ENCODE measurements at regions not wholly inside any gene's neighbourhood (a gene's known extent, or its start where the extent isn't known, plus 50 kb on each side); places are given as distances from the start of the nearest gene placed in this dataset.
"Not testable (repeated sequence)": the region's sequence is repeated elsewhere in the genome, so short reads cannot be mapped to it uniquely, and the experiment has no call there.

DNA sequence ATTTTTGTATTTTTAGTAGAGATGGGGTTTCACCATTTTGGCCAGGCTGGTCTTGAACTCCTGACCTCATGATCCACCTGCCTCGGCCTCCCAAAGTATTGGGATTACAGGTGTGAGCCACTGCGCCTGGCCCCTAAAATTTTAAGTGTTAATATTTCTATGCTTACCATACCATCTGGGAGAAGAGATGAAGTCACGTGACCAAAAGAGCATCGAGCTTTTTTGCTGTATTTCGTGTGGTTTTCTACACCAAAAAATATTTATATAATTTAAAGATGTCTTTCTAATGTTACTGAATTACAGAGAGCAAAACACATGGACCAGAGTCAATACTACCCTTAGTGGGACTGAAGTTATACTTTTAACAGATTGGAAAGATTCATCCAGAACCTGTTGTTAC, 400.9 kb downstream of the SOCS6 start:
- H3K9ac ChIP-seq (ENCODE audit: low read depth, low read length); H3K4me3 ChIP-seq (ENCODE audit: low read depth, low read length); H3K27me3 ChIP-seq (ENCODE audit: control insufficient read depth, insufficient read depth, low read length); H3K27ac ChIP-seq (ENCODE audit: low read depth, low read length); H3K36me3 ChIP-seq (ENCODE audit: control insufficient read depth, insufficient read depth, low read length); H3K9me3 ChIP-seq (ENCODE audit: control insufficient read depth, insufficient read depth, low read length): not testable (repeated sequence)
- peaks cover 13% of the 10 kb centered on the region for H3K4me1 ChIP-seq (ENCODE audit: control insufficient read depth, insufficient read depth, low read length)

DNA sequence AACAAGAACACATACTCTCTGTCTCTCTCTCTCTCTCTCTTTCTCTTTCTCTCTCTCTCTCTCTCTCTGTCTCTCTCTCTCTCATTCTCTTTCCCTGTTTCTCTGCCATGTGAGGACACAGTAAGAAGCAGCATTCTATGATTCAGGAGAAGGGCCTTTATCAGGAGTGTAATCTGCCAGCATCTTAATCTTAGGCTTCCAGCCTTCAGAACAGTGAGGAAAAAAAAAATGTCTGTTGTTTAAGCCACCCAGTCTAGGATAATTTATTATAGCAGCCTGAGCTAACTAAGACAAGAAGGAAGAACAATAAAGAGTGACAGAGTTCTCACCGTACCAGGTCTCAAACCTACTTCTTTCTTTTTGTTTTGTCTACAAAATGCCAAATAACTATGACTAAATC, 399.4 kb downstream of the SOCS6 start:
- H3K9me3 ChIP-seq (ENCODE audit: control insufficient read depth, insufficient read depth, low read length) = no peaks in the 10 kb centered on the region
- H3K36me3 ChIP-seq (ENCODE audit: control insufficient read depth, insufficient read depth, low read length) = no peaks in the 10 kb centered on the region
- H3K27me3 ChIP-seq (ENCODE audit: control insufficient read depth, insufficient read depth, low read length) = no peaks in the 10 kb centered on the region
- 0 out of 2 replicates have a peak, but pooled peaks cover 3% of the 10 kb centered on the region for H3K4me1 ChIP-seq (ENCODE audit: control insufficient read depth, insufficient read depth, low read length)
- H3K4me3 ChIP-seq (ENCODE audit: low read depth, low read length) = no peak overlapping the region
- H3K9ac ChIP-seq (ENCODE audit: low read depth, low read length) = no peak overlapping the region
- H3K27ac ChIP-seq (ENCODE audit: low read depth, low read length) = no peak overlapping the region

DNA sequence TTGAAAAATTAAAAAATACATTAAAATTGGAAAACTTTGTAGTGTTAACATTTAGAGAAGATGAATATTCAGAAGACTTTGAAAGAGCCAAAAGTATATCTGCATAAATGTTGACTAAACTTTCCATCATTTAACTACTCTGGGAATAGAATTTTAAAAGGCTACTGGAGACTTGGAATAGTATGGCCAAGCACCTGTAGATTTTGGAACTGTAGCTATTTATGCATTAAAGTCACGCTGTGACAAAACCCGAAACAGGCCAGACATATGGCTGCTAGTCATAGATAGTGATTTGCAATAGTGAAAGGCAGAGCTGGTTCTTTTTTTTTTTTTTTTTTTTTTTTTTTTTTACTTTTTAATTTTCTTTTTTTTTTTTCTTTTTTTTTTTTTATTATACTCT, 396.0 kb downstream of the SOCS6 start:
- no peaks in the 10 kb centered on the region for H3K9me3 ChIP-seq (ENCODE audit: control insufficient read depth, insufficient read depth, low read length)
- no peaks in the 10 kb centered on the region for H3K4me1 ChIP-seq (ENCODE audit: control insufficient read depth, insufficient read depth, low read length)
- H3K4me3 ChIP-seq (ENCODE audit: low read depth, low read length) = no peak overlapping the region
- H3K27me3 ChIP-seq (ENCODE audit: control insufficient read depth, insufficient read depth, low read length) = no peaks in the 10 kb centered on the region
- no peak overlapping the region for H3K27ac ChIP-seq (ENCODE audit: low read depth, low read length)
- H3K36me3 ChIP-seq (ENCODE audit: control insufficient read depth, insufficient read depth, low read length) = no peaks in the 10 kb centered on the region
- no peak overlapping the region for H3K9ac ChIP-seq (ENCODE audit: low read depth, low read length)

DNA sequence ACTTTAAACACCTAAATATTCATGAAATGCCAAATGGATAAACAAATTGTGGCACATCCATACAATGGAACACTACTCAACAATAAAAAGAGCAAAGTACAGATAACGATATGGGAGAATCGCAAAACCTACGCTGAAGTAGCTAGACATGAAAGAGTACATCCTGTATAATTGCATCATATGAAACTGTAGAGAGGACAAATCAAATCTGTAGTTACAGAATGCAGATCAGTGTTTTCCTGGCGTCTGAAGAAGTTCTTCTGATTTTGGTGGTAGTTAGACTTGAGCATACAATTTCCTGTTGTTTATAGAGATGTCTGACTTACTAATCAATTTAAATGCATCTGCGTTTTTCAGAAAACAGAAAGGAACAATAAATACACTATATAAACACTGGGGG, 394.4 kb downstream of the SOCS6 start:
- H3K27me3 ChIP-seq (ENCODE audit: control insufficient read depth, insufficient read depth, low read length) = no peaks in the 10 kb centered on the region
- H3K9me3 ChIP-seq (ENCODE audit: control insufficient read depth, insufficient read depth, low read length) = no peaks in the 10 kb centered on the region
- H3K4me1 ChIP-seq (ENCODE audit: control insufficient read depth, insufficient read depth, low read length) = no peaks in the 10 kb centered on the region
- no peak overlapping the region for H3K4me3 ChIP-seq (ENCODE audit: low read depth, low read length)
- H3K36me3 ChIP-seq (ENCODE audit: control insufficient read depth, insufficient read depth, low read length) = no peaks in the 10 kb centered on the region
- no peak overlapping the region for H3K27ac ChIP-seq (ENCODE audit: low read depth, low read length)
- no peak overlapping the region for H3K9ac ChIP-seq (ENCODE audit: low read depth, low read length)

DNA sequence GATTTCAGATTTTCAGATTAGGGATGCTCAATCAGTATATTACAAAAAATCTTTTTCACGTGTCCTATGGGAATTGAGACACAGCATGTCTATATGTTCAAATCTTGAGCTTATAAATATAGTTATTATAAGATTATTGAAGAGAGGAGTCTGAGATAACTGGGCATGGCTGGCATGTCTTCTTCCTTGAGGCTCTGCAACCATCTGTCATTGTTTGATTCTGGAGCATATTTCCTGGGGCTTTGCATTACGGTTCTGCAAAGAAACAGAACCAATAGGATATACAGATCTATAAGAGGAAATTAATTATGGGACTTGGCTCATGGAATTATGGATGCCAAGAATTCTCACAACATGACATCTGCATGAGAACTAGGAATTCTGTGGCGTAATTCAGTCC, 386.1 kb downstream of the SOCS6 start:
- no peak overlapping the region for H3K9ac ChIP-seq (ENCODE audit: low read depth, low read length)
- H3K27me3 ChIP-seq (ENCODE audit: control insufficient read depth, insufficient read depth, low read length) = no peaks in the 10 kb centered on the region
- no peaks in the 10 kb centered on the region for H3K36me3 ChIP-seq (ENCODE audit: control insufficient read depth, insufficient read depth, low read length)
- H3K27ac ChIP-seq (ENCODE audit: low read depth, low read length) = no peak overlapping the region
- no peaks in the 10 kb centered on the region for H3K4me1 ChIP-seq (ENCODE audit: control insufficient read depth, insufficient read depth, low read length)
- H3K9me3 ChIP-seq (ENCODE audit: control insufficient read depth, insufficient read depth, low read length) = peaks cover 3% of the 10 kb centered on the region; the same call in 1 of the 2 replicates
- H3K4me3 ChIP-seq (ENCODE audit: low read depth, low read length) = no peak overlapping the region

DNA sequence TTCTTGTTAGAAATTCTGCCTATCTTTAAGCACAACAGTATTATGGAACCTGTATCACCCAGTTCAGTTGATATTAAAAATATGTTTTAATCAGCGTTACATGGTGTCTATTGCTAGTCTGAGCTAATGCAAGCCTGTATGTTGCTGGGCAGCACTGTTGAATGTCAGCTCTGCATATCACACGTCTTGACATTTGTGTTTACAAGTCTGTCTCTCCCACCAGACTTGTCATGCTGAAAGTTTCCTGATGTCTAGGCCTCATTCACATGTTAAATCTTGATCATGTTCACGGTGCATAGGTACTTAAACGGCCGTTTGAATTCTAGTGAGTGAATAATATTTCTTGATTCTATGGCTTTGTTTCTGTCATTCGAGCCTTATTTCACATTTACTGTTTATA, 385.0 kb downstream of the SOCS6 start:
- H3K4me3 ChIP-seq (ENCODE audit: low read depth, low read length) = no peak overlapping the region
- H3K4me1 ChIP-seq (ENCODE audit: control insufficient read depth, insufficient read depth, low read length) = no peaks in the 10 kb centered on the region
- no peaks in the 10 kb centered on the region for H3K36me3 ChIP-seq (ENCODE audit: control insufficient read depth, insufficient read depth, low read length)
- peaks cover 7% of the 10 kb centered on the region for H3K9me3 ChIP-seq (ENCODE audit: control insufficient read depth, insufficient read depth, low read length)
- no peak overlapping the region for H3K27ac ChIP-seq (ENCODE audit: low read depth, low read length)
- H3K27me3 ChIP-seq (ENCODE audit: control insufficient read depth, insufficient read depth, low read length) = no peaks in the 10 kb centered on the region
- H3K9ac ChIP-seq (ENCODE audit: low read depth, low read length) = no peak overlapping the region

DNA sequence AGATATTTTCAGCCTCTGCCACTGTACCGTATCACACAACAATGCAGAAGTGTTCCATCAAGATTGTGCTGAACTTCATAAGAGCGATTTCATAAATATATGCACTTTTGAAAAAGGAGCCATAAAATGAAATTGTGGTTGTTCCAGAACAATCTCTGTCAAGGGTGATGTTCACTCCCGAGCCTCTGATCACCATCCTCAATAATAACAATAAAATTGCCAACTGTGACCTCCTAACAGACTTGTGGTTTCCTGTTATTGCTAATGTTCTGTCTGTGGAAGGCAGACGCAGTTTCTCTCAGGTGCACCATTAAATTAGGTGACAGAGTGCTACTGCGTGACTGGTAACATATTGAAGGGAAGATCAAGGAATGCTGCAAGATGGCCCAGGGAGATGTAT, 383.7 kb downstream of the SOCS6 start:
- no peaks in the 10 kb centered on the region for H3K4me1 ChIP-seq (ENCODE audit: control insufficient read depth, insufficient read depth, low read length)
- peaks cover 7% of the 10 kb centered on the region for H3K9me3 ChIP-seq (ENCODE audit: control insufficient read depth, insufficient read depth, low read length)
- H3K27ac ChIP-seq (ENCODE audit: low read depth, low read length) = no peak overlapping the region
- no peaks in the 10 kb centered on the region for H3K27me3 ChIP-seq (ENCODE audit: control insufficient read depth, insufficient read depth, low read length)
- H3K9ac ChIP-seq (ENCODE audit: low read depth, low read length) = no peak overlapping the region
- no peaks in the 10 kb centered on the region for H3K36me3 ChIP-seq (ENCODE audit: control insufficient read depth, insufficient read depth, low read length)
- H3K4me3 ChIP-seq (ENCODE audit: low read depth, low read length) = no peak overlapping the region

DNA sequence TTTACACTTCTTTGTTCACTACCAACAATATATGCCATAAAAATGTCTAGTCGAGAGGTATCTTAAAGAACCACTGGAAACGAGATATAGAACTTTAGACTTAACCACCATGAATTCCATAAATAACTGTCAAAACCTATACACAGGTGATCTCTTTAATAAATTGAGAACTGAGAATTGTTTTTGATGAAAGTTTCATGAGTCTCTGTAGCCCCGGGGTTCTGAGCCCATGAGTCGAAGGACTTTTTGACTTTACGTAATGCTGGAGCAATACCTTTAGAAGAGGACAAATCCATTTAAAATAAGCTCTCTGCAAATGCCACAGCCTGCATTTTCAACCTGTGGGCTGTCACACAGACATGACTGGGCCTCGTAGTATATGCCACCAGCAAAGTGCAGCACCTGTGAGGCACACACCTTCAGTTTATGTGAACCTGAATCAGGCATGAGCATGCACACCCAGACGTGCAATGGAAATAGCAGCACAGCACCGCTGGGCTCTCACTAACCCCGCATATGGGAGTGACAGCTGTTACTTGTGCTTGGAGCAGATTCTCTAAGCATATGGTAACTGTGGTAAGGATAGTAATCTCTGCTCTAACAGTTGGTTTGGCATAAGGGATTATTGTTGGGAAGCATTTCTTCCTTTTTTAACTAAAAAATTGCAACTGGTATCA, 383.2 kb downstream of the SOCS6 start:
- Histone ChIP-seq H3K4me1 (ENCODE audit: control insufficient read depth, insufficient read depth, low read length) (no peaks in the 10 kb centered on the region), H3K9ac (ENCODE audit: low read depth, low read length) (no peak overlapping the region), H3K27ac (ENCODE audit: low read depth, low read length) (no peak overlapping the region), H3K4me3 (ENCODE audit: low read depth, low read length) (no peak overlapping the region), H3K36me3 (ENCODE audit: control insufficient read depth, insufficient read depth, low read length) (no peaks in the 10 kb centered on the region), H3K9me3 (ENCODE audit: control insufficient read depth, insufficient read depth, low read length) (peaks cover 7% of the 10 kb centered on the region), H3K27me3 (ENCODE audit: control insufficient read depth, insufficient read depth, low read length) (no peaks in the 10 kb centered on the region)

DNA sequence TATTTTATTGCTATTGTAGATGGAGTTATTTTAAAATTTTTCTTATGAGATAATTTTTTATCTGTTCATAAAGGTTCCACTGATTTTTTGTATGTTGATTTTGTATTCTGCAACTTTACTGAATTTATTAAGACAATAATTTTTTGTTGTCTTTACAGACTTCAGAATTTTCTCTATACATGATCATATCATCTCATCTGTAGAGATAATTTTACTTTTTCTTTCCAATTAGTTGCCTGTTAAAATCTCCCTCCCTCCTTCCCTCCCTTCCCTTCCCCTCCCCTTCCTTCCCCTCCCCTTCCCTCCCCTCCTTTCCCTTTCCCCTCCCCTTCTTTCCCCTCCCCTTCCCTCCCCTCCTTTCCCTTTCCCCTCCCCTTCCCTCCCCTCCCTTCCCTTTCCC, 378.1 kb downstream of the SOCS6 start:
- H3K27me3 ChIP-seq (ENCODE audit: control insufficient read depth, insufficient read depth, low read length) = no peaks in the 10 kb centered on the region
- H3K9ac ChIP-seq (ENCODE audit: low read depth, low read length) = no peak overlapping the region
- H3K9me3 ChIP-seq (ENCODE audit: control insufficient read depth, insufficient read depth, low read length) = peaks cover 7% of the 10 kb centered on the region
- H3K4me3 ChIP-seq (ENCODE audit: low read depth, low read length) = no peak overlapping the region
- H3K4me1 ChIP-seq (ENCODE audit: control insufficient read depth, insufficient read depth, low read length) = no peaks in the 10 kb centered on the region
- no peak overlapping the region for H3K27ac ChIP-seq (ENCODE audit: low read depth, low read length)
- H3K36me3 ChIP-seq (ENCODE audit: control insufficient read depth, insufficient read depth, low read length) = no peaks in the 10 kb centered on the region

DNA sequence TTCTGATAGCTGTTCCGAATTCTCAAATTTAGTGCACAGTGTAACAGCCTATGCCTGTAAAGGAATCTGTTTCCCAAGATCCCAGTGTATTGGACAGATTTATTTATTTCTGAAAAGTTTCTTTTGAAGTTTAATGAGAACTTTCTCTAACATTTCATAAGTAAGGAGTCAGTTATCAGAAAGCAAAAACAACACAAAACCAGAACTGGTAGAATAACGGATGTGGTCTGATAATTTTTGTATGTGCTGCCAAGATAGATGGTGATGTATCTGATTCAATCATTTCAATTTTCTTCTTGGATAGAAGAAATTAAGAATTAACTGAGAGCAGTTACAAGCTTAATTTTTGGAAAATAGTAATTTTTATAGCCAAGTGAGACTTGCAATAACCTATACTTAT, 374.3 kb downstream of the SOCS6 start:
- Histone ChIP-seq H3K27me3 (ENCODE audit: control insufficient read depth, insufficient read depth, low read length) (no peaks in the 10 kb centered on the region), H3K9me3 (ENCODE audit: control insufficient read depth, insufficient read depth, low read length) (no peaks in the 10 kb centered on the region), H3K4me1 (ENCODE audit: control insufficient read depth, insufficient read depth, low read length) (no peaks in the 10 kb centered on the region), H3K36me3 (ENCODE audit: control insufficient read depth, insufficient read depth, low read length) (no peaks in the 10 kb centered on the region), H3K9ac (ENCODE audit: low read depth, low read length) (no peak overlapping the region), H3K4me3 (ENCODE audit: low read depth, low read length) (no peak overlapping the region), H3K27ac (ENCODE audit: low read depth, low read length) (no peak overlapping the region)

DNA sequence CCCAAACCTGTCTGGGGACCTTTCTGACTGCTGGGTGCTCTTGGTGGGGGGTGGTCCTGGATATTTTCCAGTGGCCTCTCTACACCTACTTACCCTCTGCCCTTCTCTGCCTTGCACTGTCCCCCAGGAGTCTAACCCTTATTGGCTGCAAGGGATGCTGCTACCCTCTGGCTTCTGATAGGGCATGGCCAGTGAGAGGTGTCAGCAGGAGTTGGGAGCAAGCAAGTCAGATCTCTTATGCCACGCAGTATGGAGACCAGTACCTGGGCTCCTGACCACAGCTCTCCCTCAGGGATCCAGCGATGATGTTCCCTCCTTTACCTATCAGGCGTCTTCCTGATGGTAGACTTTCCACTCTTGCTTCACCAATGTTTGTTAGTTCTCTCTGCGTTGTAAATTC, 373.7 kb downstream of the SOCS6 start:
- H3K9me3 ChIP-seq (ENCODE audit: control insufficient read depth, insufficient read depth, low read length) = no peaks in the 10 kb centered on the region

More for the DNA sequence above, 373.7 kb downstream of the SOCS6 start:
- Histone ChIP-seq H3K4me3 (ENCODE audit: low read depth, low read length) (no peak overlapping the region), H3K4me1 (ENCODE audit: control insufficient read depth, insufficient read depth, low read length) (no peaks in the 10 kb centered on the region), H3K9ac (ENCODE audit: low read depth, low read length) (no peak overlapping the region), H3K36me3 (ENCODE audit: control insufficient read depth, insufficient read depth, low read length) (no peaks in the 10 kb centered on the region), H3K27me3 (ENCODE audit: control insufficient read depth, insufficient read depth, low read length) (no peaks in the 10 kb centered on the region), H3K27ac (ENCODE audit: low read depth, low read length) (no peak overlapping the region)
